Common myeloid progenitor, CD34-positive (primary cell): ENCODE measurements at regions not wholly inside any gene's neighbourhood (a gene's known extent, or its start where the extent isn't known, plus 50 kb on each side); places are given as distances from the start of the nearest gene placed in this dataset.

ENCODE experiments used
- CTCF ChIA-PET: fragments of 350-600 bp; sonication (Branson Sonifier 250); formaldehyde crosslinking; loops from one replicate; lab custom pipeline; 2021; ENCODE audit warnings: antibody characterized with exemption; lab: Charles Lee
- POLR2A ChIA-PET: fragments of 350-600 bp; sonication (Branson Sonifier 250); formaldehyde crosslinking; loops from one replicate; lab custom pipeline; 2021; ENCODE audit warnings: antibody characterized with exemption; lab: Charles Lee
- DNase-seq, 3 donors: peaks; one replicate each; pipeline versions ENCODE4 v3.0.0 to v3.0.0-alpha.2; 2013
- H3K27ac ChIP-seq, 2 experiments: 1 replicate in 1 of 2; 2 replicates in 1 of 2; pipeline ENCODE4 v1.7.0; 2013; ENCODE audit warnings: inconsistent platforms in 2 of 2, low read length in 2 of 2, mild to moderate bottlenecking in 2 of 2, low read depth in 1 of 2, moderate library complexity in 1 of 2; ENCODE audit not compliant: severe bottlenecking in 2 of 2, insufficient read depth in 1 of 2, poor library complexity in 1 of 2
- H3K27me3 ChIP-seq, 5 experiments: replicated peaks in 2 of 5; 1 replicate in 3 of 5; 2 replicates in 2 of 5; pipeline versions ENCODE4 v1.6.1 to v1.7.0; 2013; ENCODE audit warnings: low read length in 4 of 5, mild to moderate bottlenecking in 2 of 5, moderate library complexity in 2 of 5, inconsistent platforms in 1 of 5; ENCODE audit not compliant: insufficient read depth in 5 of 5, control insufficient read depth in 4 of 5
- H3K36me3 ChIP-seq, 4 experiments: 1 replicate in 2 of 4; 2 replicates in 2 of 4; pipeline versions ENCODE4 v1.6.1 to v1.7.0; 2013; ENCODE audit warnings: low read length in 3 of 4, control low read depth in 1 of 4, mild to moderate bottlenecking in 1 of 4; ENCODE audit not compliant: control insufficient read depth in 4 of 4, insufficient read depth in 4 of 4
- H3K4me1 ChIP-seq, 4 experiments: 1 replicate in 3 of 4; 2 replicates in 1 of 4; pipeline versions ENCODE4 v1.6.1 to v1.7.1; 2013; ENCODE audit warnings: low read length in 3 of 4, mild to moderate bottlenecking in 3 of 4, control low read depth in 1 of 4, inconsistent platforms in 1 of 4, moderate library complexity in 1 of 4; ENCODE audit not compliant: control insufficient read depth in 4 of 4, insufficient read depth in 4 of 4; ENCODE audit errors: control extremely low read depth in 1 of 4
- H3K4me3 ChIP-seq, 7 experiments: 1 replicate in 4 of 7; 2 replicates in 3 of 7; pipeline versions ENCODE4 v1.5.1 to v1.7.0; 2013; ENCODE audit warnings: mild to moderate bottlenecking in 7 of 7, low read length in 6 of 7, moderate library complexity in 6 of 7, inconsistent platforms in 2 of 7, low read depth in 2 of 7, control low read depth in 1 of 7; ENCODE audit not compliant: insufficient read depth in 4 of 7, control insufficient read depth in 1 of 7; ENCODE audit errors: extremely low read depth in 1 of 7
- H3K9me3 ChIP-seq, 5 experiments: 1 replicate in 4 of 5; 2 replicates in 1 of 5; pipeline versions ENCODE4 v1.6.1 to v1.7.1; 2013; ENCODE audit warnings: low read length in 4 of 5, mild to moderate bottlenecking in 2 of 5, inconsistent platforms in 1 of 5, low read depth in 1 of 5, moderate library complexity in 1 of 5; ENCODE audit not compliant: control insufficient read depth in 4 of 5, insufficient read depth in 2 of 5; ENCODE audit errors: control extremely low read depth in 1 of 5
- WGBS: methylation state at CpG from one replicate; pipeline ENCODE4 v1.1.5; 2013; ENCODE audit not compliant: insufficient coverage; 5-methylcytosine and 5-hydroxymethylcytosine counted together

DNA sequence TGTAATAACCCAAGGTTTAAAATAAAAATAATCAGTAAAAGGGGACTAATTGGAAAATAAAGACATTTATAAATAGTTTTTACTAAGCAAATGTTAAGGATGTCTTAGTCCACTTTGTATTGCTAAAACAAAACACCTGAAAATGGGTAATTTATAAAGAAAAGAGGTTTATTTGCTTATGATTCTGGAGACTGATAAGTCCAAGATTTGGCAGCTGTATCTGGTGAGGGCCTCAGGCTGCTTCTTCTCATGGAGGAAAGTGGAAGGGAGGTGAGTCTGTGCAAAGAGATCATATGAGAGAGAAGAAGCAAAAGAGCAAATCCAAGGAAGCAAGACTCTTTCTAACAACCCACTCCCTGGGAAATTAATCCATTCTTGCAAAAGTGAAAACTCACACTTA lies 299.5 kb downstream of the DSC3 start:
- H3K9me3 ChIP-seq, result no peaks in the 10 kb centered on the region
- no peaks in the 10 kb centered on the region for H3K4me1 ChIP-seq
- ChIA-PET POLR2A (no interaction called here), CTCF (no interaction called here)
- H3K27me3 ChIP-seq, result no peaks in the 10 kb centered on the region
- H3K4me3 ChIP-seq, result no peak overlapping the region
- H3K36me3 ChIP-seq, result no peaks in the 10 kb centered on the region
- H3K27ac ChIP-seq, result no peak overlapping the region
- no peak for DNase-seq

DNA sequence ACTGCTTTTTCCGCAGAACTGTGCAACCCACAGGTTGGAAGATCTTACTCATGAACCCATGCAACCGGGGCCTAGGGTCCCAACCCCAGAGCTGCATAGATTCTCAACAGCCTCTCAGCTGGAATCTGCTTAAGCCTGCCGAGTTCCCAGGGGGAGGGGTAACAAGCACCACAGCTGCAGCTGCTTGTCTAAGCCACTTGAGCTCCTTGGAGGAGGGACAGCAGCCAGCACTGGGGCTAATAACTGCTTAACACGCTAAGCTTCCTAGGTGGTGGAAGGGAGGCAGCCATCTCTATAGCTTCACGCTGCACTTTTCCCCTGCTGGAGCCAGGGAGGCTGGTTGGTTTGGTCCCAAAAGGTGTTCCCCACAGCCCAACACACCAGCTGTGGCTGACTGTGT lies 311.6 kb downstream of the DSC3 start:
- Histone ChIP-seq H3K36me3 (no peaks in the 10 kb centered on the region), H3K27me3 (no peaks in the 10 kb centered on the region), H3K27ac (no peak overlapping the region), H3K4me3 (no peak overlapping the region), H3K9me3 (no peaks in the 10 kb centered on the region), H3K4me1 (no peaks in the 10 kb centered on the region)
- CTCF ChIA-PET, result no interaction called here
- 87% methylated on average over 4 of the region's 5 CpGs for WGBS
- DNase-seq, result no peak
- POLR2A ChIA-PET, result no interaction called here

DNA sequence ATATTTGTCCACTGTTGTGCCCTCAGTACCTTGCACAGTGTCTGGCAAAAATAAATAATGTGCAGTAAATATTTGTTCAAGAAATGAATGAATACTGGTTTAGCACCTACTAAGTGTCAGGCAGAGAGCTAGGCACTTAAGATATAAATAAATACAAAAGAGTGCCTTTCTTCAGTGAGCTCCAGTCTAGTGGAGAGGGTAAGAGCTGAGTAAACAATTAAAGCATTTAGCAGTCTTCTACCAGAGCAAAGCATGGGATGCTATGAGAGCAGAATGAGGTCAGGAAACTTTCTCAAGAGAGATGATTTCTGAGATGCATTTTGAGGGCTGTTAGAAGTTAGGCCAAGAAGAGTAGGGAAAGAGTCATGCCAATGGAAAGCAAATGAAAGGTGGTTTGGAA lies 314.7 kb downstream of the DSC3 start:
- ChIA-PET CTCF (no interaction called here), POLR2A (no interaction called here)
- no peaks in the 10 kb centered on the region for H3K9me3 ChIP-seq
- H3K36me3 ChIP-seq, result no peaks in the 10 kb centered on the region
- no peaks in the 10 kb centered on the region for H3K27me3 ChIP-seq
- no peak overlapping the region for H3K27ac ChIP-seq
- H3K4me1 ChIP-seq, result no peaks in the 10 kb centered on the region
- DNase-seq, result no peak
- H3K4me3 ChIP-seq, result no peak overlapping the region

DNA sequence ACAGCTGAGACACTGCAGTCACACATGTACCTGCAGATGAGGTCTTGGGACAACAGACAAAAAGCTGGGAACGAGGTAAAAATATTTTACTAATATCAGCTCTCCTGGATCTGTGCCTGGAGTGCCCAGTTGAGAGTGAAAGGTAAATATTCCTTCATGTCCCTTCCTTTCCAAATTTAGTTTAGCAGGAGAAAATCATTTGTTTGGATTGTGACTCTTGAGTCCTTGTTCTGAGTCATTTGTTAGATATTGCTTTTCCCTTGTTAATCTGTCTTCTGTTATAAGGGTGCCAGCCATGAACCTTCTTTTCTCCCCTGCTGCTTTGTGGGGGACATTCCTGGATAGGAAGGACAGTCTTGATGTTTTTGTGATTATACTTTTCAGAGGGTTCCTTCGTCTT lies 329.2 kb downstream of the DSC3 start:
- 85% methylated on average over 2 of the region's 2 CpGs for WGBS
- Histone ChIP-seq H3K27ac (no peak overlapping the region), H3K4me1 (no peaks in the 10 kb centered on the region), H3K9me3 (no peaks in the 10 kb centered on the region), H3K27me3 (no peaks in the 10 kb centered on the region), H3K36me3 (no peaks in the 10 kb centered on the region), H3K4me3 (no peak overlapping the region)
- POLR2A ChIA-PET, result no interaction called here
- CTCF ChIA-PET, result no interaction called here
- no peak for DNase-seq

DNA sequence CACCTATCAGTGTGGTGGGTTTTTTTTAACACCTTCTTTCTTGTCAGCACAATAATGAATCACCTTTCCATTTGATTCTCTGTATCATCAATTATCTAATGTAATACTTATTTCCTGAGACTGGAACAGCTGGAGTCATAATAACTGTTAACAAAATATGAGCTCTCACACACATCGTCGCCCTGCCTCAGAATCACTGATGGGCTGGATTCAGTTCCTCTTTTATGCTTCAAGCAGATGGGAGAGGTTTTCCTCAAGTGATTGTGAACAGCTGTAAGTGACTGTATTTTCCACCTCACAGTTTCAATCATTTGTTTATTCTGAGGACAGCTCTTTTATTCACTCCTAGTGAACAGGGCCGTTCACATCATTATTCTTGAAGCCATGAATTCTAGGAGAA lies 330.2 kb downstream of the DSC3 start:
- H3K27me3 ChIP-seq, result no peaks in the 10 kb centered on the region
- 42% methylated on average over 3 of the region's 3 CpGs for WGBS
- H3K36me3 ChIP-seq, result no peaks in the 10 kb centered on the region
- H3K27ac ChIP-seq, result no peak overlapping the region
- ChIA-PET POLR2A (no interaction called here), CTCF (no interaction called here)
- DNase-seq, result no peak
- H3K4me3 ChIP-seq, result no peak overlapping the region
- no peaks in the 10 kb centered on the region for H3K4me1 ChIP-seq
- H3K9me3 ChIP-seq, result no peaks in the 10 kb centered on the region

DNA sequence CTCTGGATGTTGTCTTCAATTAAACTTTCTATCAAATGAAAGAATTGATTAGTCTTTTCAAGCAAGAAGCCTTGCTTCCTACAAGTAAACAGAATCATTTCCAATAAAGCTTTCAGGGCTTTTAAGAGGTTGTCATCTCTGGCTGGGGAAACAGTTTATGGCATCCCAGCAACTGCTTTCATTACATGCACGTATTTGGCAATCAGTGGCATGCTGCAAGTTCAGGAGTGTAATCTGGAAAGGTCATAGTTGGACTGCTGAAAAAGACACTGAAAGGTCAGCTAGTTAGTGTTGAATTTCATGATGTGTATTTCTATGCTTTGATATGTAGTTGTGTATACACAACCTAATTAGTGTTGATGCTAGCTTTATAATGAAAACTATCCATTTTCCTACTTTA lies 332.9 kb downstream of the DSC3 start:
- WGBS, result 91% methylated on average over 1 of the region's 1 CpG
- no peaks in the 10 kb centered on the region for H3K9me3 ChIP-seq
- POLR2A ChIA-PET, result no interaction called here

DNA sequence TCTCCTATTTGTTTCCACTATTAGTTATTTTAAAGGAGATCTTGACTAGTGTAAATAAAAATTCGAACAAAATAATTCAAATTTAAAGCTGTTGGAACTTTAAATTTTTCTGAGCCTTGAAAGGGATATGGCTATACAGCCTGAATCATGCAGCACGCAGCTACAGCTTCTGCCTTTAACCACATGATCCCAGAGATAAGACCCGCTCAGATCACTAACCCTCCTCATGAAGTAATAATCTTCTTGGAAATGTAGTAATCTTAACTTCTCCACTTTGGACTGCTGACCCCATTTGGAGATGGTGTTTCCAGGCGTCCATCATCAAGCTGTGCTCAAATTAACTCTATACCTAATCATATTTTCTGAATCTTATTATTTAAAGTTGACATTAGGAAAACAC lies 336.6 kb downstream of the DSC3 start:
- CTCF ChIA-PET, result no interaction called here

More for the DNA sequence above, 332.9 kb downstream of the DSC3 start:
- H3K4me1 ChIP-seq, result no peaks in the 10 kb centered on the region
- H3K4me3 ChIP-seq, result no peak overlapping the region
- H3K36me3 ChIP-seq, result no peaks in the 10 kb centered on the region
- CTCF ChIA-PET, result no interaction called here
- H3K27ac ChIP-seq, result no peak overlapping the region
- no peaks in the 10 kb centered on the region for H3K27me3 ChIP-seq
- DNase-seq, result no peak

DNA sequence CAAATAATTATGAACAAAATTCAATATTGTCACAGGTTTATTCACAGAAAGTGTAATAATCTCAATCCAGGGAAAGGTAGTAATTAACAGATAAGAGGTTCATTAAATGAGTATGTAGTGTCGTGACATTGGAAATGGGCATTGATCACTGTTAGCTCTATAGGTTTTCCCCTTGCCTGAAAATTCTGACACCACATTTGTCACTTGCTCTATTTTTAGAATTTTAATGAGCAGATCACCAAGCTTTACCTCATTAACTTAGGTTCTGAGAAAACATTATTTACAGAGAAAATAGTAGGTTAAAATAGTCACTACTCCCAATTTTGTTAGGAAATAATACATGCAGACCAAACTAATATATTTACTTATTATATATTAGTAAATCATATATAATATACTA lies 344.0 kb downstream of the DSC3 start:
- H3K27me3 ChIP-seq, result no peaks in the 10 kb centered on the region
- H3K36me3 ChIP-seq, result no peaks in the 10 kb centered on the region
- no CpG with 5 or more reads among the region's 1 CpG for WGBS
- no peak overlapping the region for H3K4me3 ChIP-seq
- POLR2A ChIA-PET, result no interaction called here
- H3K9me3 ChIP-seq, result no peaks in the 10 kb centered on the region
- DNase-seq, result no peak
- H3K27ac ChIP-seq, result no peak overlapping the region
- no peaks in the 10 kb centered on the region for H3K4me1 ChIP-seq
- CTCF ChIA-PET, result no interaction called here

More for the DNA sequence above, 336.6 kb downstream of the DSC3 start:
- POLR2A ChIA-PET, result no interaction called here
- H3K9me3 ChIP-seq, result no peaks in the 10 kb centered on the region
- no peak overlapping the region for H3K27ac ChIP-seq
- no CpG with 5 or more reads among the region's 4 CpGs for WGBS
- no peak for DNase-seq
- no peaks in the 10 kb centered on the region for H3K36me3 ChIP-seq
- H3K27me3 ChIP-seq, result no peaks in the 10 kb centered on the region
- no peak overlapping the region for H3K4me3 ChIP-seq
- no peaks in the 10 kb centered on the region for H3K4me1 ChIP-seq
